Endothelial cell of umbilical vein (primary cell): ENCODE measurements at regions not wholly inside any gene's neighbourhood (a gene's known extent, or its start where the extent isn't known, plus 50 kb on each side); places are given as distances from the start of the nearest gene placed in this dataset.

Source experiments
- MYC ChIP-seq: IDR thresholded peaks from one replicate; pipeline ENCODE4 v1.6.1; 2011; ENCODE audit warnings: mild to moderate bottlenecking, low read depth, low read length
- POLR2A ChIP-seq: IDR thresholded peaks from 2 replicates; pipeline ENCODE4 v1.6.1; 2012; ENCODE audit warnings: low read depth, mild to moderate bottlenecking, control low read depth, low read length
- TF ChIP-seq, protein P1 (sequence below), 2 donors: IDR thresholded peaks; 1 replicate in 1 of 2; 2 replicates in 1 of 2; pipeline ENCODE4 v1.5.1; 2011; ENCODE audit warnings: low read length in 2 of 2, mild to moderate bottlenecking in 2 of 2, moderate library complexity in 2 of 2, control low read depth in 1 of 2, inconsistent platforms in 1 of 2, low read depth in 1 of 2; ENCODE audit not compliant: insufficient read depth in 1 of 2; ENCODE audit errors: extremely low read depth in 1 of 2

GRCh38 chr2:7237466-7237865 is 320.3 kb downstream of the RNF144A start:
- TF ChIP-seq POLR2A (no peak), MYC (no peak)
- TF ChIP-seq, protein P1, sequence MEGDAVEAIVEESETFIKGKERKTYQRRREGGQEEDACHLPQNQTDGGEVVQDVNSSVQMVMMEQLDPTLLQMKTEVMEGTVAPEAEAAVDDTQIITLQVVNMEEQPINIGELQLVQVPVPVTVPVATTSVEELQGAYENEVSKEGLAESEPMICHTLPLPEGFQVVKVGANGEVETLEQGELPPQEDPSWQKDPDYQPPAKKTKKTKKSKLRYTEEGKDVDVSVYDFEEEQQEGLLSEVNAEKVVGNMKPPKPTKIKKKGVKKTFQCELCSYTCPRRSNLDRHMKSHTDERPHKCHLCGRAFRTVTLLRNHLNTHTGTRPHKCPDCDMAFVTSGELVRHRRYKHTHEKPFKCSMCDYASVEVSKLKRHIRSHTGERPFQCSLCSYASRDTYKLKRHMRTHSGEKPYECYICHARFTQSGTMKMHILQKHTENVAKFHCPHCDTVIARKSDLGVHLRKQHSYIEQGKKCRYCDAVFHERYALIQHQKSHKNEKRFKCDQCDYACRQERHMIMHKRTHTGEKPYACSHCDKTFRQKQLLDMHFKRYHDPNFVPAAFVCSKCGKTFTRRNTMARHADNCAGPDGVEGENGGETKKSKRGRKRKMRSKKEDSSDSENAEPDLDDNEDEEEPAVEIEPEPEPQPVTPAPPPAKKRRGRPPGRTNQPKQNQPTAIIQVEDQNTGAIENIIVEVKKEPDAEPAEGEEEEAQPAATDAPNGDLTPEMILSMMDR (IDR thresholded peaks at IDR 0.05; ENCODE audit: extremely low read depth in 1 of 2, insufficient read depth in 1 of 2, low read depth in 1 of 2, low read length in 2 of 2): no peak
